ENCODE measurements at regions not wholly inside any gene's neighbourhood (a gene's known extent, or its start where the extent isn't known, plus 50 kb on each side); places are given as distances from the start of the nearest gene placed in this dataset.
"Not testable (repeated sequence)": the region's sequence is repeated elsewhere in the genome, so short reads cannot be mapped to it uniquely, and the experiment has no call there.

- H3K27ac Mint-ChIP-seq: no peak overlapping the region
- H3K9me3 ChIP-seq (ENCODE audit: control insufficient read depth in 1 of 2, low read length in 2 of 2): no peaks in the 10 kb centered on the region
- H3K27ac ChIP-seq (ENCODE audit: low read depth, low read length): no peak overlapping the region
- intact Hi-C loops (cut with micrococcal nuclease): no loop called here
- H3K27me3 Mint-ChIP-seq: no peaks in the 10 kb centered on the region
- H3K36me3 Mint-ChIP-seq: no peaks in the 10 kb centered on the region
- H3K4me3 ChIP-seq (ENCODE audit: low read length in 2 of 2): no peak overlapping the region
- peaks cover 0 to 7% (median 0%) of the 10 kb centered on the region in 8 donors for H3K9me3 Mint-ChIP-seq
- H3K36me3 ChIP-seq (ENCODE audit: insufficient read depth, low read length): no peaks in the 10 kb centered on the region
- H3K27me3 ChIP-seq (ENCODE audit: insufficient read depth, low read length): no peaks in the 10 kb centered on the region
- H3K4me1 Mint-ChIP-seq: peaks cover 0 to 6% (median 2%) of the 10 kb centered on the region in 4 donors
- no peak overlapping the region for H3K4me3 Mint-ChIP-seq
- ChIA-PET CTCF (ENCODE audit: partially characterized antibody) (no interaction called here), POLR2A (ENCODE audit: partially characterized antibody) (no interaction called here)
- no peaks in the 10 kb centered on the region for H3K4me1 ChIP-seq (ENCODE audit: insufficient read depth, low read length)
- DNase-seq: no peak
These were observed 848.0 kb upstream of the ACO1 start for GRCh38 chr9:31536471-31536870.

- POLR2A ChIA-PET (ENCODE audit: partially characterized antibody): interaction anchor here (0.9 to 1.5 kb wide), 3 partner anchors 9 to 238 kb away, joined by 3 to 4 read pairs (median 3); no protein-coding TSS in a partner anchor
- intact Hi-C loops (cut with micrococcal nuclease): loop anchor here (1.0 kb wide), 2 partner anchors 238 to 422 kb away; no protein-coding TSS in a partner anchor
These were observed 842.6 kb upstream of the ACO1 start for GRCh38 chr9:31541721-31542281.

GRCh38 chr9:31542384-31543055 is 841.9 kb upstream of the ACO1 start:
- Mint-ChIP-seq H3K4me3 (peak overlapping the region in 7 of 8 donors; percentile 32 to 72 (median 52)), H3K27me3 (no peaks in the 10 kb centered on the region), H3K27ac (peak overlapping the region in 5 of 7 donors; percentile 3 to 89 (median 88)), H3K4me1 (peaks cover 17 to 22% (median 19%) of the 10 kb centered on the region in 4 donors), H3K9me3 (no peaks in the 10 kb centered on the region), H3K36me3 (no peaks in the 10 kb centered on the region)
- H3K4me1 ChIP-seq (ENCODE audit: insufficient read depth, low read length): peaks cover 19% of the 10 kb centered on the region
- no peak overlapping the region for H3K27ac ChIP-seq (ENCODE audit: low read depth, low read length)
- CTCF ChIA-PET (ENCODE audit: partially characterized antibody): interaction anchor here (0.6 to 3.7 kb wide), 40 partner anchors 10 to 431 kb away, joined by 3 to 32 read pairs (median 4); no protein-coding TSS in a partner anchor
- intact Hi-C loops (cut with micrococcal nuclease): loop anchor here (1.0 kb wide), 2 partner anchors 238 to 422 kb away; no protein-coding TSS in a partner anchor
- H3K36me3 ChIP-seq (ENCODE audit: insufficient read depth, low read length): no peaks in the 10 kb centered on the region
- DNase-seq: peak; percentile 36 to 46 (median 40)
- H3K27me3 ChIP-seq (ENCODE audit: insufficient read depth, low read length): no peaks in the 10 kb centered on the region
- H3K9me3 ChIP-seq (ENCODE audit: control insufficient read depth in 1 of 2, low read length in 2 of 2): no peaks in the 10 kb centered on the region
- no peak overlapping the region for H3K4me3 ChIP-seq (ENCODE audit: low read length in 2 of 2)
- POLR2A ChIA-PET (ENCODE audit: partially characterized antibody): interaction anchor here (0.9 to 1.5 kb wide), 4 partner anchors 10 to 239 kb away, joined by 3 to 4 read pairs (median 3); no protein-coding TSS in a partner anchor

More at GRCh38 chr9:31541721-31542281, 842.6 kb upstream of the ACO1 start:
- no peaks in the 10 kb centered on the region for H3K36me3 ChIP-seq (ENCODE audit: insufficient read depth, low read length)
- peaks cover 19% of the 10 kb centered on the region for H3K4me1 ChIP-seq (ENCODE audit: insufficient read depth, low read length)
- Mint-ChIP-seq H3K4me1 (peaks cover 17 to 20% (median 19%) of the 10 kb centered on the region in 4 donors), H3K36me3 (no peaks in the 10 kb centered on the region), H3K27me3 (no peaks in the 10 kb centered on the region), H3K27ac (no peak overlapping the region), H3K9me3 (no peaks in the 10 kb centered on the region), H3K4me3 (peak overlapping the region in 2 of 8 donors; percentile 1 to 22)
- H3K27me3 ChIP-seq (ENCODE audit: insufficient read depth, low read length): no peaks in the 10 kb centered on the region
- CTCF ChIA-PET (ENCODE audit: partially characterized antibody): interaction anchor here (0.8 to 3.7 kb wide), 34 partner anchors 9 to 431 kb away, joined by 3 to 32 read pairs (median 4); no protein-coding TSS in a partner anchor
- no peak for DNase-seq
- H3K27ac ChIP-seq (ENCODE audit: low read depth, low read length): no peak overlapping the region
- no peaks in the 10 kb centered on the region for H3K9me3 ChIP-seq (ENCODE audit: control insufficient read depth in 1 of 2, low read length in 2 of 2)
- no peak overlapping the region for H3K4me3 ChIP-seq (ENCODE audit: low read length in 2 of 2)

GRCh38 chr9:31554941-31555340 is 829.5 kb upstream of the ACO1 start:
- intact Hi-C loops (cut with micrococcal nuclease): no loop called here
- Histone ChIP-seq H3K9me3 (ENCODE audit: control insufficient read depth in 1 of 2, low read length in 2 of 2) (no peaks in the 10 kb centered on the region), H3K27ac (ENCODE audit: low read depth, low read length) (no peak overlapping the region), H3K27me3 (ENCODE audit: insufficient read depth, low read length) (no peaks in the 10 kb centered on the region), H3K36me3 (ENCODE audit: insufficient read depth, low read length) (no peaks in the 10 kb centered on the region), H3K4me3 (ENCODE audit: low read length in 2 of 2) (no peak overlapping the region), H3K4me1 (ENCODE audit: insufficient read depth, low read length) (no peaks in the 10 kb centered on the region)
- CTCF ChIA-PET (ENCODE audit: partially characterized antibody): no interaction called here
- no peak overlapping the region for H3K27ac Mint-ChIP-seq
- peaks cover 0 to 7% (median 3%) of the 10 kb centered on the region in 8 donors for H3K9me3 Mint-ChIP-seq
- H3K36me3 Mint-ChIP-seq: no peaks in the 10 kb centered on the region
- H3K4me1 Mint-ChIP-seq: peaks cover 0 to 6% (median 3%) of the 10 kb centered on the region in 4 donors
- DNase-seq: no peak
- H3K4me3 Mint-ChIP-seq: no peak overlapping the region
- POLR2A ChIA-PET (ENCODE audit: partially characterized antibody): no interaction called here
- H3K27me3 Mint-ChIP-seq: no peaks in the 10 kb centered on the region

- H3K27me3 ChIP-seq (ENCODE audit: insufficient read depth, low read length): no peaks in the 10 kb centered on the region
- Mint-ChIP-seq H3K36me3 (no peaks in the 10 kb centered on the region), H3K4me1 (peaks cover 0 to 6% (median 3%) of the 10 kb centered on the region in 4 donors), H3K27me3 (no peaks in the 10 kb centered on the region), H3K27ac (no peak overlapping the region), H3K4me3 (no peak overlapping the region), H3K9me3 (peaks cover 0 to 7% (median 3%) of the 10 kb centered on the region in 8 donors)
- intact Hi-C loops (cut with micrococcal nuclease): no loop called here
- no peak overlapping the region for H3K4me3 ChIP-seq (ENCODE audit: low read length in 2 of 2)
- CTCF ChIA-PET (ENCODE audit: partially characterized antibody): interaction anchor here (1.2 kb wide), 1 partner anchor 437 kb away, joined by 3 read pairs; no protein-coding TSS in a partner anchor
- DNase-seq: no peak
- POLR2A ChIA-PET (ENCODE audit: partially characterized antibody): no interaction called here
- H3K36me3 ChIP-seq (ENCODE audit: insufficient read depth, low read length): no peaks in the 10 kb centered on the region
- H3K9me3 ChIP-seq (ENCODE audit: control insufficient read depth in 1 of 2, low read length in 2 of 2): no peaks in the 10 kb centered on the region
- no peak overlapping the region for H3K27ac ChIP-seq (ENCODE audit: low read depth, low read length)
- H3K4me1 ChIP-seq (ENCODE audit: insufficient read depth, low read length): no peaks in the 10 kb centered on the region
These were observed 827.6 kb upstream of the ACO1 start for GRCh38 chr9:31556667-31557463.

- intact Hi-C loops (cut with micrococcal nuclease); H3K4me3 ChIP-seq (ENCODE audit: low read length in 2 of 2); H3K9me3 Mint-ChIP-seq; H3K4me1 Mint-ChIP-seq; POLR2A ChIA-PET (ENCODE audit: partially characterized antibody); H3K27ac Mint-ChIP-seq; H3K27me3 Mint-ChIP-seq; H3K4me3 Mint-ChIP-seq; H3K4me1 ChIP-seq (ENCODE audit: insufficient read depth, low read length); H3K9me3 ChIP-seq (ENCODE audit: control insufficient read depth in 1 of 2, low read length in 2 of 2); DNase-seq; H3K36me3 Mint-ChIP-seq; H3K27ac ChIP-seq (ENCODE audit: low read depth, low read length); CTCF ChIA-PET (ENCODE audit: partially characterized antibody); H3K27me3 ChIP-seq (ENCODE audit: insufficient read depth, low read length); H3K36me3 ChIP-seq (ENCODE audit: insufficient read depth, low read length): not testable (repeated sequence)
These were observed 812.3 kb upstream of the ACO1 start for GRCh38 chr9:31572190-31572589.

- intact Hi-C loops (cut with micrococcal nuclease): no loop called here
- H3K4me3 Mint-ChIP-seq: no peak overlapping the region
- Histone ChIP-seq H3K9me3 (ENCODE audit: control insufficient read depth in 1 of 2, low read length in 2 of 2) (no peaks in the 10 kb centered on the region), H3K36me3 (ENCODE audit: insufficient read depth, low read length) (no peaks in the 10 kb centered on the region), H3K4me3 (ENCODE audit: low read length in 2 of 2) (no peak overlapping the region), H3K4me1 (ENCODE audit: insufficient read depth, low read length) (no peaks in the 10 kb centered on the region), H3K27me3 (ENCODE audit: insufficient read depth, low read length) (no peaks in the 10 kb centered on the region), H3K27ac (ENCODE audit: low read depth, low read length) (no peak overlapping the region)
- H3K36me3 Mint-ChIP-seq: peaks cover 0 to 2% of the 10 kb centered on the region in 2 donors
- no peak overlapping the region for H3K27ac Mint-ChIP-seq
- ChIA-PET POLR2A (ENCODE audit: partially characterized antibody) (no interaction called here), CTCF (ENCODE audit: partially characterized antibody) (interaction anchor here (1.0 kb wide), 1 partner anchor 31 kb away, joined by 3 read pairs; no protein-coding TSS in a partner anchor)
- no peak for DNase-seq
- no peaks in the 10 kb centered on the region for H3K27me3 Mint-ChIP-seq
- H3K4me1 Mint-ChIP-seq: peaks cover 0 to 7% (median under 1%) of the 10 kb centered on the region in 4 donors
- H3K9me3 Mint-ChIP-seq: peaks cover 0 to 6% (median 0%) of the 10 kb centered on the region in 8 donors
These were observed 810.9 kb upstream of the ACO1 start for GRCh38 chr9:31573561-31573960.

Measured in CD4-positive, alpha-beta memory T cell (primary cell).